Stimulated activated CD8-positive, alpha-beta memory T cell treated with anti-CD3 and anti-CD28 coated beads, Interleukin-7, amount 100 ng/mL, for 1 hour (primary cell): ENCODE measurements at regions not wholly inside any gene's neighbourhood (a gene's known extent, or its start where the extent isn't known, plus 50 kb on each side); places are given as distances from the start of the nearest gene placed in this dataset.

Source experiments
- DNase-seq, 2 donors: peaks; one replicate each; pipeline ENCODE4 v3.0.0-alpha.2; 2020; ENCODE audit warnings: low read depth in 2 of 2

DNA sequence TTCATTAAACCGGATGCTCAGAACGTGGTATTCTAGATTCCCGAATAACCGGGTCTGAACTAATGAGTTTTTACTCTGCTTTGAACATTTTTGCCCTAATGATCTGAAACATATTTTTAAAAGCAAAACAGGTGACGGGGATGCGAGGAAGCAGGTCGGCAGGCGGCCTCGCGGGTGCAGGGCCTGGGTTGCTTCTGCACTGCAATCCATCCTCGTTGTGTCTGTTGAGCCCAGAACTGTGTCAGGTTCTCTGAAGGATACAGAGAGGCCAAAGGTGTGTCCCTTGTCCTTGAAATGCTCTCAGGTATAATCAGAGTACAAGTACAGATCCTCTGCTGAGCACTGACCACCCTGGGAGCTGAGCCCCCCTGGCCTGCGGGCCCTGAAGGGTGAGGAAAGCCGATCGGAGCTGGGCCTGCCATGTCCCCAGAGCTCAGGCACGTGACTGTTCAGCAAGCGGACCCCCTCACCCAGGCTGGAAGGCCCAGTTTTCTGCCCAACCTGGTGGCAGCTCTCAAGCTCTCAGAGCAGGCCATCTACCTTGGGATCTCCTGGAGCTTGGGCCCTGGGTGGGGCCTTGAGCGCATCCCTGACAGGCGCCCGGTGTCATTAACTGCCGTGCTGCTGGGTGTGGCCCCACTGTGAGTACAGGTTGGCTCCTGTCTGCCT, 151.8 kb downstream of the OLFM1 start:
- no peak for DNase-seq

DNA sequence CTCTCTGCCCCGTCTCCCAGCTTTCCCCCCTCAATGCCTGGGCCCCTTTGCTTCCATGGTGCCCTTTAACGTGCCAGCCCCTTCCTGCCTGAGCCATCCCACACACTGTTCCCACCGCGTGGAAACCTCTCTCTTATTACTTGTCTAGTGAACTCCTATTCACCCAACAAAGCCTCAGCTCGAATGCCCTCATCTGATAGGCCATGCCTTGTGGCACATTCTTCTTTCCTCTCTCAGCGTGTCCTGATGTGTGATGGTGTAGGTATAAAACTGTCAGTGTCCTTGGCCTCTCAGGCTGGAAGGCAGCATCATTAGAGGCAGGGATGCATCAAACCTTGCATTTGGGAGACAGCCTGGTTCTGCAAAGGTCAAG, 152.3 kb downstream of the OLFM1 start:
- DNase-seq = no peak

DNA sequence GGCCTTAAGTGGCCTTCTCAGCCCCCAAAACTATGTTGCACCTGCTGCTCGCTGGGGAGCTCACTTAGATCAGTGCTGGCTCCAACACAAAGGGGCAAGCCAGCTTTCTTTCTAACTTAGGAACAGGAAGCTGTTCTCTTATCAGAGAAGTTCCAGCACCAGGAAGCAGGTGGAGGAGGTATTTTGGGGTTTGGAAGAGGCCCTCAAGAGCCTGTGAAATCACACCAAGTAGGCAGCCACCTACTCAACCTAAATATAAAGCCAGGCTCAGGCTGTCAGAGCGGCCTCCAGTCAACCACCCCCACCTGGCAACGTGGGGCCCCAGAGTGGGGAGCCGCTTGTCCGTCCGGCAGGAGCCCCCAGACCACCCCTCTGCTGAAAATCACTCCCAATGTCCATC, 152.8 kb downstream of the OLFM1 start:
- DNase-seq = no peak

DNA sequence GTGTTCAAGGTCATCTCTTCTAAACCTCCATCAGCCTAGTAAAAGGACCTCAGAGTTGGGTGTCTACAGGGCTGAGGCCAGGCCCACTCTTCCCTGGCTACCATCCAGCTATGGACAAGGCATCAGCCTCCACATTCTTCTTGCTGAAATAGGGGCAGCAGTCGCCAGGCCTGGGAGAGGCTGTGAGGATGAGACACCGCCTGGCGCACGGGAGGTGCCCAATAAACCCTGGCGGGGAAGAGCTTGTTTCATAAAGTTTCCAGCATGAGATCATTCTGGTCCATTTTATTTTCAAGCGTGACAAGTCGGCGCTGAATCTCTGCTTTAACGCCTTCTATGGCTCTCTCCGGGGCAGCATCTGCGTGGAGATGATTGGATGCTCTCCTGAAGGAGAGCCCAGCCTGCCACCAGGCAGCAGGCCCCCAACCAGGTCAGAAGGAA, 153.4 kb downstream of the OLFM1 start:
- DNase-seq = no peak

DNA sequence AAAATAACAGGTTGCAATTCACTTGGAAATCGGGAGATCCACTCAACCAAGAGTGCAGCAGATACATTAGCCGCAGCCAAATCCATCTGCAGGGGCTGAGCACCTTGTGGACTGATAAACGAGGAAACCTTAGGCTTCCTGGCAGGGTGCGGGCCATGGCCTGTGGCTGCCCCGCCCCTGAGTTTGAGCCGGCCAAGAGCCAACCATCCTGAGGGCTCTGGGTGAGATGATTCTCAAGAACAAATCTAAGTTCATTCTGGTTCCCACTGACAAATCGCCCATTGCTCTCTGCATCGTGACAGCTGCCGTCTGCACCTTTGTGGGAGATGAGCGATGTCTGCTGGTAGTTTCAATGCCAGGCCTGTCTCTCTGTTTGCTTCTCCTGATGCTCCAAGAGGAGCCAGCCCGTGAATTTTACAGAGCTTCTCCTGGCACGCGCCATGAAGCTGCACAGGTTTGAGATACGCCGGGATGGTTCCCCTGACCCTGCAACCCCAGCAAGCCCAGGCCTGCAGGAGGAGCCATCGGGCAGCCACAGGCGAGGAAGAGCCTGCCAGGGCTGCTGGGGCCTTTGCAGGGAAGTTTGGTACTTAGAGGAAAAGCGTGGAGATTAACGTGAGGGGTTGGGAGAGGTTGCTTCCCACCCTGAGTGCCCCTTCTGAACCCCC, 154.0 kb downstream of the OLFM1 start:
- no peak for DNase-seq

DNA sequence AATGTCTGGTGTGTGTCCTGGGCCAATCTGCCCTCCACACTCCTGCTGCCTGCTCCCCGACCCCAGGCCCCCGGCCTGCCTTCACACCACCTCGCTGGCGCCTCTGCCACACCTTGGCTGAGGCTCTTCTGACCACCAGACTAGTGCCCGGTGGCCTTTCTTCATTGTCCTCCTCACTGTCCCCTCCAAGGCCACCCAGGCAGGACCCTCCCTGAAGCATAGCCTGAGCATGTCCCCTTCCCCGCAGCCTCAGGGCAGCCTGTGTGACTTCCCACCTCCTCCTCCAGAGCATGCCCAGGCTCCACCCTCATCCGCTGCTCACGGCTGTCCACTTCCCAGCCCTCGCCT, 154.6 kb downstream of the OLFM1 start:
- DNase-seq = no peak

DNA sequence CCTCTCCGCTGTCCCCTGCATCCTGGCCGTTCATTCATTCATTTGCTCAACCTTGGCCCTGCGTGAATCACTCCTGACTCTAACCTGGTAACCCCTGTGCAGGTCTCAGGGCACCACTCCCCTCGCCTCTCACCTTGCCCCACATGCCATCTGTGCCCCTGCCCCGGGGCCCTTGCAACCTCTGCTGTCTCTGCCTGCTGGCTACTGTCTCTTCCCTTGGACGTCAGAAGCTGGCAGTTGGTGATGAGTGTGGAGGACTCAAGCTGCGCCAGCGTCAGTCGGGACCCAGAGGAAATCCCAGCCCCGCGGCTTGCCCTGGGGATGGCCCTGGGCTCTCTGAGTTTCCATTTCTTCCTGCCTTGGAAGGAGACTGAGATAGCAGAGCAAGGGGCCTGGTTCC, 154.9 kb downstream of the OLFM1 start:
- no peak for DNase-seq

DNA sequence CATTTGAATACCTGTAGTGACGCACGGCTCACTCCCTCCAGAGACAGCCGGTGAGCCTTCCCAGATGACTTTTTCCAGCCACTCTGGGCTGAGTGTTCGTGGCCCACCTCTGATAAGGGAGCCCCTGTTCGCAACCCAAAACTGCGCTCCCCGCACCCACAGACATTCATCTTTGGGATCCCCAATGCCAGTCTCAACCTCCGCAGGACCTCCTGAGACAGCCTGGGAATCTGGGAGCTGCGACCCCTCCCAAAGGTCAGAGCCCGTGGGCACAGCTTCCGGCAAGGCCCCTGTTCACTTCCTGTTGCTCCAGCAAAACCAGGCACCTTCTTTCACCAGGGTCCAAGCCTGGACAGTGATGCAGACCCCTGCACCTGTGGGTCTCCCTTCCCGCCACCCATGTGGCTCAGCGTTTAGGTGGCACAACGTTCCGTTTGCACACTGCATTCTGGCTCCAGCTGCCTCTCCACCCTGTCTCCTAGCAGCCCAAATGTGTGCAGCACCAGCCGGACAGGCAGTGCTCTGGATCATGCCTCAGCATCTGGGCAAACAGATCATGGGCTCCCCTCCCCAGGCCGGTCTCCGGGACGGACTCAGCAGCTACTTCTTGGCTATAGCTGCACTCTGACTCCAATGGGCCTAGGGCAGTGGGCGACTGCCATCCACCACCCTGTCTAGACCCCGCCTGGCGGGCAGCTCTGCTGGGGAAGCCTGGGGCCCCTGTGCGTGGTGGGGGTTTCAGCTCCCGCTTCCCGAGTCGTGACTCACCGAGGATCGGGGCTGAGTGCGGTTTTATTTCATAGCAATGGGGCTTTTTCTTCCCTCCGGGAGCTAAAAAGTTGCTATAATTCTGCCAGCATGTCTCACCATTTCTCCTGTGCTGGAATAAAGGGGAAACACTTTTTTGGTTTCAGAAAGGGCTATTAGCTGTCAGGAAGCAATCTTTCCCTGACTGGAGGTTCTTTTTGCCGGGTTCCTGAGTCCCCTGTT, 156.0 kb downstream of the OLFM1 start:
- DNase-seq = no peak

DNA sequence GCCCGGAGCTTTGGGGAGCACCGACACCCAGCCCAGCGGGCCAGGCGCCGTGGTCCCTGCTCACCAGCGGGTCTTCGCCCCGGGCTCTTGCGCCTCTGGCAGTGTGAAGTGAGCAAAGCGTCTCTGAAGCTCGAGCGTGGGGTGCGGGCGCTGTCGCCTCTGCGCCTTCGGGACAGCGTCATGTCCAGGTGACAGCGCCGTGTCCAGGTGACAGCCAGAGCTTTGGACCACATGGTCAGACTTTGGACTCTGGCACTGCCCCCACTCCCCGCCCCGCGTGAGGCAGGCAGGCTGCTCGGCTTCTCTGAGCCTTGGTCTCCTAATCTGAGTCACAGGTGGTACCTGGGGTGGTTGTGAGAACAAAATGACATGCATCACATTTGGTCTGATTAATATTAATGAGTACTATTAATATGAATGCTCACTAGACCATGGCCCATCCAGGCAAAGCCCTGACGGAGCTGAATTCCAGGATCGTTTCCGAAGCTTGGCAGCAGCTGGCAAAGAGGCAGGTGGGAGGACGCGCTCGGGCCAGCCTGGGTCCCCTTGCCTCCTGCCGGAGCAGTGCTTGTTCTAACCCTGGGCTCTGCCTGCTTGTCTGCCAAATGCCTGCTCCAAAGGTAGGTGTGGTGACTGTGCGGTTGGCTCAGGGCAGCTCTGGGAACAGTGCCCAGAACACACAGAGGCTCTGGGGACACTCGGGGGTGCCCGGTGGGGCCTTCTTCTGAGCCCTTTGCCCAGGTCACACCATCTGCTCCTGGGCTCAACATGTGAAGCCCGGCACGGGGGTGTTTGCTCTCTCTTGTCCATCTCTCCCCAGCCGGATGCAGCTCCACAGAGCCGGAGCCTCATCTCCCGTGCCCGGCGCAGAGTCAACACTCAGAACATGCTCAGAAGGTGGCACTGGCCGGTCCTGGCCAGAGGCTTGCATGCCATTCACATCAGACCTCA, 157.1 kb downstream of the OLFM1 start:
- no peak for DNase-seq

DNA sequence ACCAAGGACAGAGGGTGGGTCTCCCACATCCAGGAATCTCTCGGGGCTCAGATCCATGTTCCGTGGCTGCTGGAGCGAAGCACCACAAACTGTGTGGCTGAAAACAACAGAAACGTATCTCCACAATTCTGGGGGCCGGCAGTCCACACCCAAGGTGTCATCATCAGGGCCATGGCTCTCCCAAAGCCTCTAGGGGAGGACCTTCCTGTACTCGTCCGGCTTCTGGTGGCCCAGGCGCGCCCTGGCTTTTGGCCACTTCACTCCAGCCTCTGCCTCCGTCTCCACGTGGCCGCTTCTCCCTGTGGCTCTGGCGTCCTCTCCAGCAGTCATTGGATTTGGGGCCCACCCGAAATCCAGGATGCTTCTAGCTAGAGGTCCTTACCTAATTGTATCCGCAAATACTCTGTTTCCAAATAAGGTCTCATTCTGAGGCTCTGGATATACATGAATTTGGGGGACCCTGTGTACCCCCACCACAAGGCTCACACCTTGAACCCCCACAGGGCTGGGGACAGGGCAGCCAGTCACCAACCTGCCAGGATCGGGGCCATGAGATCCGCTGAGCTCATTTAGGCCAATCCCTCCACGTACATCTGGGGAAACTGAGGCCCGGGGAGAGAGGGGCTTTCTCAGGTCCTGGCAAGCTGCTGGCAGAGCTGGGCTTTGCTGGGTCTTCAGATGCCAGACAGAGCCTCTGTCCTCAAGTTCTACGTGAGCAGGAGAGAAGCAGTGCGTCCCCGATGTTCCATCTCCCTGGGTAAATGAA, 158.2 kb downstream of the OLFM1 start:
- no peak for DNase-seq

DNA sequence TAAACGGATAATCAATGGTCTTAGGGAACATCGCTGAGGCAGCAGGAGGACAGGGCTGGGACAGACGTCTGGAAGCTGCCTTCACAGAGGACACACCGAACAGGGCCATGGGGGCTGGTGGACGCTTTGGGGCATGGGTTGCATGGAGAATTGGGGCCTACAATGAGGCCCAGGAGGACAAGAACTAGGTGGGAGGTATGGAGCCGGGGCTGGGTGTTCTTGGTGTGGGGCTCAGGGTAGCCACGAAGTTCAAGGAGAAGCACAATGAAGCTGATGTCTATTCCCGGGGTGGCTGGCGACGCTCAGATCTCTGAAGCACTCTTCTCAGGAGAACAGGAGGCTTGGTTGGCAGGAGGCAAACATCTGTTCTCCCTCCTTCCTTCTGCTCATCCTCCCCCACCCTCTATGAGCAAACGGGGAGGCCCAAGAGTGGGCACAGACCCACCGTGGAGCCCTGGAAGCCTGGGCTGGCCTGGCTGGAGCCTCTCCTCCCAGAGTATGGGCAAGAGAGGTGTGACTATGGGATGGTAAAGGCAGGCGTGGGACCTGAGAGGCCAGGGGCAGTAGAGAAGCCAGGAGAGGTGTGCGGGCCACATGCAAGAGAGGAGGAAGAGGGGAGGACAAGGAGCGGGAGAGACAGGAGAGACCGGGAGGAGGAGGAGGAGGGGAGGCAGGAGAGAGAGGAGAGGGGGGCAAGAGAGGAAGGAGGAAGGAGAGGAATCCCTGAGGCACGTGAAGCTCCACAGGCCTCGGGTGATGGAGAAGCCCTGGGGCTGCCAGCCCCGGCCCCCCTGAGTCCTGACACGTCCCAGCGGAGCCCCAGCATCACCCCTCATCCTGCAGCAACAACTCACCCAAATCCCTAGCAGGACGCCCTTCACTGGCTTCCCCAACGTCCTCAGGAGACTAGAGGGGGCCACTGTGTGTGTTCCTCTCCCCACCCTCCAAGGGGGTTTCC, 159.1 kb downstream of the OLFM1 start:
- DNase-seq = no peak

DNA sequence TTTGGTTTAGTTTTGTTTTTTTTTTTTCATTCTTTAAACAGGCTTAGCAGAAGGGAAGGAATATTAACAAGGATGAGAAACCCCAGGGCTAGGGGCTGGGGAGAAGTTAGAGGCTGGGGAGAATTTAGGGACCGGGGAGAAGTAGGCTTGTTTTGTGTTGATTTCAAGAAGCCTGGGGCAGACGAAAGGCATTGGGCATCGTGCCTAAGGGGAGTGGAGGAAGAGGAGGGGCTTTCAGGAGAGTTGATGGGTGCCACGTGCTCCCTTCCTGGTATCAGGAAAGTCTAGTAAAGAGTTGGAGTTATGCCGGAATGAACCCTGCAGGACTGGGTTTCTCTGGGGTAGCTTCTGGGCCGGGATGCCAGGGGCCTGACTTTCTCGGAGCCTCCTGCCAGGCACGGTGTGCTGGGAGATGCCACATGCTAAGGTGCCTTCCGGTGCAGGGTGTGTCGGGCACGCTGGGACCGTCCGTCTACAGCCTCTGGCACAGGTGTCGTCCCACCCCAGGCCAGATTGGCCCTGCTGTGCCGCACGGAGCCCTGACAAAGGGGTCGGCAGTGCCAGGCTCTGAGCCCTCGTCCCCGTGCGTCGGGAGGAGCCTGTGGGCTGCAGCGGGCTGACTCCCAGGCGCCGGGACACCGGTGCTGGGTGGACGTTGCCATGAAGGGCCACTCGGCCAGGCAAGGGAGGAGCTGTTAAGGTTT, 159.9 kb downstream of the OLFM1 start:
- no peak for DNase-seq

DNA sequence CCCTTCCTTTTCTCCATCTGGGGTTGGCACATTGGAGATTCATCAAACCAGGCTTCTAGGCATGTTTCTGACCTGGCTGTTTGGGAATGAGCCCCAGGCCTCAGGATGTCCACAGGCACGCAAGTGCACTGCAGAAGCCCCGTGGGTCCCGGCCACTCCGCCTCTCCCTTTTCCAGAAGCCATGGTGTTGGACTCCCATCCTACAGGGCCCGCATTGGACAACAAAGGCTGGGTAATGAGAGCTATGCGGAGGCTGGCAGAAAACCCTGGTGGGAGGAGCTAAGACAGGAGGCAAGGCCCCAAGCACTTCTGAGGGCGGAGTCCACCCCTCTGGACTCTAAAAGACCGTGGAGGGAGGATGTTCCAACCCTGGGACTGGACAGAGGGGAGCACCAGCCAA, 160.6 kb downstream of the OLFM1 start:
- no peak for DNase-seq

DNA sequence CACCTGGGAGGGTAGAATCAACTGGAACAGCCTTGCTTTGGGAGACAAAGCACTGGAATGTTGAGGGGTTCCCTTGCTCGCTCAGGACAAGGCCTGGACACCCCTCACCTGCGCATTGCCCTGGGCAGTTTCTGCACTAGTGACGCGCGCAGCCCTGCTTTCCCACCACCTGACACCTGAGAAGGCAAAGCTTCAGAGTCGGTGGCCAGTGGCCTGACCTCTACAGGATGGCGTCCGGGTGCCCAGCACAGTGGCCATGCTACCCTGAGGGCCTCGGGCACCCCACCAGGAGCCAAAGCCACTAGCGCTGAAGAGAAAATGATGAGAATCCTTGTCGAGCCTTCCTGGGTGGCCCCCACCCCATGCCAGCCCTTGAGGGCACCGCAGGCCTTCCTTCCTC, 161.3 kb downstream of the OLFM1 start:
- no peak for DNase-seq

DNA sequence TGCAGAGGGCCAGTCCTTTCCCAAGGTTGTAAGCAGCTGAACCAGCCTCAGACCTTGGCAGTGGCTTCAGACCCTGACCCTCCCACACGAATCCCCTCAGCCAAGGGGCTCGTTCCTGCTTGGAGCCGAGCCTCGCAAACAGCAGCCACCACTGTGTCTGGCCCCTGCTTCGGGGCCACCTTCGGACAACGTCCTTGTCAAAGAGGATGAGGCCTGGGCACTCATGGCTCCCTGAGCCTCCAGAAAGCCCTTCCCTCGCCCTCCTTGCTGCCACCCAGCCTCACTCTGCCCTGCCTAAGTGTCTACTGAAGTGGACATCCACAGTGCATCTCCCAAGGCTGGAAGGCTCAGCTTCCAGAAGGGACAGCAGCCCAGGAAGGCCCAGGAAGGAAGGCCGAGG, 161.7 kb downstream of the OLFM1 start:
- DNase-seq = no peak

DNA sequence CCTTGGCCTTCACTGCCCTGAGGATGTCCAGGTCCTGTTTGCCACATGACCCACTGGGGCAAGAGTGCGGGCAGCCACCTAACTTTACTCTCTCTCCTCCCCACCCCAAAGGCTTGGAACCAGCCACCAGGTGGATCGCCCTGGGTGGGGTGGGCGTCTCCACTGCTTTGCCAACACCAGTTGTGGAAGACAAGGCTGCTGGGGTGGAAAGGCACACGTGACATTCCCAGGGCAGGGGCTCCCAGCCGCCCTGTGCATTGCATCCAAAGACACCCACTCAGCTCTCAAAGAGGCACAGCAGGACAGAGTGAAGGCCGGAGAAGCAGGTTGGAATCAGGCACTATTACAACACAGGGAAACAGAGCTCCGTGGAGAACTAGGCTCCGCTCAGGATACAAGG, 162.2 kb downstream of the OLFM1 start:
- no peak for DNase-seq

DNA sequence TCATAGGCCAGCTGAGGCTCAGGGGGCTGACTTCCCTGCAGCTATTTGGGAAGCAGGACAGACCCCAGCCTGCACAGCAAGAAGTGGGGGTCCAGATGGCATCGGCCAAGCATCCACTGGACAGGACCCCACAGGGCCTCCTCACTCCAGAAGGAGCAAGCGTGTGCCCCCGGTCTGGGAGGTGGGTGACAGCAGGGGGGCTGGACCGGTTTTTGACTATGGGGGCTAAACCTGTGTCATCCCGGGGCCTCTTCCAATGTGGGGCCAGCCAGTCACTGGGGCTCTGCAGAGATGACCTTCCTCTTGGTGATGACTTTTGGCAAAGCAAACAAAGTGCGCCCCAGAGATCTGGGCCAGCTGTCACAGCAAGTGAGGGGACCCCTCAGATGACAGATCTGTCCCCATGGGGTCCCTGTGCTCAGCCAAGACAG, 163.9 kb downstream of the OLFM1 start:
- DNase-seq = no peak

DNA sequence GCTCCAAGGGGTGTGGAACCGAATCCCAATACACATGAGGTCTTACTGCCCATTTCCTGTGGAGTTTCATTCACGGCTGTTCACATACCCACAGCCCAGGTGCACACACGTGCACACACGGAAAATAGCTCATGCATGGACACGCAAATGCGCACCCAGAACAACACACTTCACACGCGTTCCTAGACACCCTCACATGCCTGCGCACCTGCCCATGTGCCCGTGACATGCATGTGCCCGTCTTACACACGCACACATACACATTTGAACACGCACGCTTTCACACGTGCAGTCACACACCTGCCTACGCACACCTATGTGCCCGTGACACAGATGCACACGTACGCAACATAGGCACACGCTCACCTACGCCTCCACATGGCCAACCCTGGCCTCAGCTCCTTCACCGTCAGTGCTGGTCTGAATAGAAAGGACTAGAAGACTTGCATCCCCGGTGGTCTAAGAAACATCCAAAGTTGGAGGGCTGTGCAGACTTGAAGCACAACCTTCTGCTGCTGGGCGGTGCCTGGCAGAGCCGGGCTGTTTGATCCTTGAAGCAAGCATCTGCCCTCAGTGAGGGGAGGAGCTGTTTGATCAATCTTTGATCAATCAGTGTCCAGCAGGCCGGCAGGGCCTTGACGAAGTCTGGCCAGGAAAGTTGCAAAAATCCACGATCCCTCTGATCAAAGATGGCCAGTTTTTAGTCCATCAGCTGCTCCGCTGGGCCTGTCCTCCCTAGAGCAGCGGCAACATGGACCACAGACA, 164.7 kb downstream of the OLFM1 start:
- no peak for DNase-seq
